ENCODE measurements at regions not wholly inside any gene's neighbourhood (a gene's known extent, or its start where the extent isn't known, plus 50 kb on each side); places are given as distances from the start of the nearest gene placed in this dataset.

- FAIRE-seq = no peak
These were observed 175.6 kb downstream of the BMP7 start for GRCh38 chr20:57090590-57091560.

- FAIRE-seq = no peak
These were observed 174.7 kb downstream of the BMP7 start for GRCh38 chr20:57091748-57092111.

GRCh38 chr20:57092112-57092899 is 174.1 kb downstream of the BMP7 start:
- no peak for FAIRE-seq

- FAIRE-seq = no peak
These were observed 173.4 kb downstream of the BMP7 start for GRCh38 chr20:57092900-57093530.

GRCh38 chr20:57093766-57094165 is 172.7 kb downstream of the BMP7 start:
- FAIRE-seq = no peak

GRCh38 chr20:57094252-57094891 is 172.1 kb downstream of the BMP7 start:
- FAIRE-seq = no peak

GRCh38 chr20:57094991-57095390 is 171.4 kb downstream of the BMP7 start:
- no peak for FAIRE-seq

- no peak for FAIRE-seq
These were observed 171.0 kb downstream of the BMP7 start for GRCh38 chr20:57095426-57095825.

GRCh38 chr20:57097245-57097915 is 169.1 kb downstream of the BMP7 start:
- no peak for FAIRE-seq

GRCh38 chr20:57102160-57102559 is 164.3 kb downstream of the BMP7 start:
- no peak for FAIRE-seq

GRCh38 chr20:57102566-57102965 is 163.9 kb downstream of the BMP7 start:
- FAIRE-seq = no peak

- FAIRE-seq = no peak
These were observed 163.2 kb downstream of the BMP7 start for GRCh38 chr20:57103146-57103800.

GRCh38 chr20:57104113-57104512 is 162.3 kb downstream of the BMP7 start:
- no peak for FAIRE-seq

GRCh38 chr20:57104651-57105204 is 161.7 kb downstream of the BMP7 start:
- no peak for FAIRE-seq

- no peak for FAIRE-seq
These were observed 160.3 kb downstream of the BMP7 start for GRCh38 chr20:57106030-57106682.

- FAIRE-seq = no peak
These were observed 159.7 kb downstream of the BMP7 start for GRCh38 chr20:57106692-57107091.

- FAIRE-seq = no peak
These were observed 159.2 kb downstream of the BMP7 start for GRCh38 chr20:57107208-57107607.

- FAIRE-seq = no peak
These were observed 158.2 kb downstream of the BMP7 start for GRCh38 chr20:57108218-57108617.

- no peak for FAIRE-seq
These were observed 157.5 kb downstream of the BMP7 start for GRCh38 chr20:57108742-57109570.

GRCh38 chr20:57109571-57109953 is 156.9 kb downstream of the BMP7 start:
- no peak for FAIRE-seq
